Astrocyte of the cerebellum (primary cell): ENCODE measurements at regions not wholly inside any gene's neighbourhood (a gene's known extent, or its start where the extent isn't known, plus 50 kb on each side); places are given as distances from the start of the nearest gene placed in this dataset.

Source experiments
- DNase-seq: peaks from one replicate; pipeline ENCODE4 v3.0.0-alpha.2; 2011; ENCODE audit warnings: low read depth
- H3K4me3 ChIP-seq: 2 replicates; pipeline ENCODE4 v1.5.1; 2011; ENCODE audit warnings: mild to moderate bottlenecking, low read depth, low read length, moderate library complexity
- in situ Hi-C: cut with HindIII; loops from 2 replicates; pipeline ENCODE4 v1.10.0; 2017; ENCODE audit warnings: low sequenced_read_pairs
- TF ChIP-seq, protein P1 (sequence below): IDR thresholded peaks from 2 replicates; pipeline ENCODE4 v1.5.1; 2012; ENCODE audit warnings: low read length, low read depth, moderate library complexity, mild to moderate bottlenecking; ENCODE audit errors: missing control alignments

DNA sequence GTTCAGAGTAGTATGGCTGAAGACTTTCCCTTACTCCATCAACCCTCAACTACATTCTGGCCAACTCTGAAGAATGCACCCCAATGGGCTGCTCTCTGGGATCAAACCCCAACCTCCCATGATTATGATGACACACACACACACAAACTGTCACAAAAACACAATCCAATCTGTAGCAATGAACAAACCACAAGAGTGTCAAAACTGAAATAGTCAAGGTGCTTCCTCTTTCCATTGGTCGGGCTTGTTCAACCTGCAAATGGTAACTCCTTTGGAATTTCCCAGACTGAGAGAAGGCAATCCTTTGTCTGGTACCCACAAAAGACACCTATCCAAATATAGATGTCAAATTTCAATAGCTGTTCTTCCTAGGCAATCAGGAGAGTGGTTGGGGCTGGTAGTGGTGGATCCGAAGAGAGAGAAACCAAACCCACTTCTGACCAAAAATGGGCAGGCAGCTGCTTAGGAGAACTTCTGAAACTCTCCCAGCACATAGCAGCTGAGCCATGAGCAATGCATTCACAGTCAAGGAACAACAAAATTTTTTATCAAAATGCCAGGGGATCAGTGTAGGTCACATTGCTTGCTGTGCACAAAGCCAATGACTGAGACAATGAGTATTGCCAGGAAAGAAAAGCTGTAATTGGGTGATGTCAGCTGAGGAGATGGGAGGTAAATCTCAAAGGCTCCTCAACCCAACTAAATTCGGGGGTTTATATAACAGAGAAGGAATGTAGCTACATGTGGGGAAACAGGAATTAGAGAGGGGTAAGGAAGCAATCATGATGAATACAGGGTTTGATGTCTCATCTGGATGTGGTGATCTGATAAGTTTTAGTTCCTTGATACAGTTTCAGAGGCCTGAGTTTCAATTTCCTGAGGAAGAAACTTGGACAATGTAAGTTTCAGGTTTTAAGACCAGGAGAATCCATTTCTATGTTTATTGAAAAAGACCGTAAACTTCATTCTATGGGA, 191.4 kb downstream of the KITLG start:
- TF ChIP-seq, protein P1, sequence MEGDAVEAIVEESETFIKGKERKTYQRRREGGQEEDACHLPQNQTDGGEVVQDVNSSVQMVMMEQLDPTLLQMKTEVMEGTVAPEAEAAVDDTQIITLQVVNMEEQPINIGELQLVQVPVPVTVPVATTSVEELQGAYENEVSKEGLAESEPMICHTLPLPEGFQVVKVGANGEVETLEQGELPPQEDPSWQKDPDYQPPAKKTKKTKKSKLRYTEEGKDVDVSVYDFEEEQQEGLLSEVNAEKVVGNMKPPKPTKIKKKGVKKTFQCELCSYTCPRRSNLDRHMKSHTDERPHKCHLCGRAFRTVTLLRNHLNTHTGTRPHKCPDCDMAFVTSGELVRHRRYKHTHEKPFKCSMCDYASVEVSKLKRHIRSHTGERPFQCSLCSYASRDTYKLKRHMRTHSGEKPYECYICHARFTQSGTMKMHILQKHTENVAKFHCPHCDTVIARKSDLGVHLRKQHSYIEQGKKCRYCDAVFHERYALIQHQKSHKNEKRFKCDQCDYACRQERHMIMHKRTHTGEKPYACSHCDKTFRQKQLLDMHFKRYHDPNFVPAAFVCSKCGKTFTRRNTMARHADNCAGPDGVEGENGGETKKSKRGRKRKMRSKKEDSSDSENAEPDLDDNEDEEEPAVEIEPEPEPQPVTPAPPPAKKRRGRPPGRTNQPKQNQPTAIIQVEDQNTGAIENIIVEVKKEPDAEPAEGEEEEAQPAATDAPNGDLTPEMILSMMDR, result no peak
- in situ Hi-C loops, result no loop called here
- no peak overlapping the region for H3K4me3 ChIP-seq
- DNase-seq, result no peak

- no peak overlapping the region for H3K4me3 ChIP-seq
- DNase-seq, result no peak
- TF ChIP-seq, protein P1, result no peak
- in situ Hi-C loops, result no loop called here
These were observed 189.5 kb downstream of the KITLG start for GRCh38 chr12:88390811-88391210.

GRCh38 chr12:88391556-88391955, 188.7 kb downstream of the KITLG start:
- in situ Hi-C loops, result no loop called here
- TF ChIP-seq, protein P1, result no peak
- no peak overlapping the region for H3K4me3 ChIP-seq
- peak; percentile 77 for DNase-seq

DNA sequence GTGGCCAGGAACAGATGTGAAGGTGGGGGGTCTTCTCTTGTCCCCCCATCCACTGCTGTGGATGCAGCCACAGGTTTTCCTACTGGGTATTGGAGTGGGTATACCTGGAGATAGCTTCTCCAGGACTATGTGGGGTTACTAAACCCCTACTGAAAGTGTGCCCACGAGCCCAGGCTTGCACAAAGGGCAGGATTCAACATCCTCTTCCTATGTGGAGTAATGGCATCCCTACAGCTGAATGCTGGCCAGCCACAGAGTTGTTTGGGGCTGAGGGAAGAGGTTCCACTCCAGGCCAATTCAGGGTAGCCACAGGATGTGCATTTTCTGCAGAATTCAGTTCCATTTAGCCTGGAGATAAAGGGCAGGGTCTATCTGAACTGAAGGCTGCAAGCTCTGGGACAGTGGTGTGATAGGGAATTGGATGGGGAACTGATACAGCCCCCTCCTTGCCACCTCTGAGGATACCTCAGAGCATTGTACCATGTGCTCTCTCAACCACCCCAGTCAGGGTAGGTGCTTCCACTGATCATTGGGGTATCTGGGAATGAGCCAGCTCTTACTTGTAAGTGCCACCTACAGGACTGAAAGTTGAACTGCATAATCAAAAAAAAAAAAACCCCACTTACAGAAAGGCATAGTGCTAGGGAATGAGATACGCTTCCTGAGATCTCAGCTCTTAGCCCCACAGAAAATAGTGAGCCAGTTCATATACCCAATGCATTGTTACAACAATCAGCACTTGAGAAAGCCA, 187.1 kb downstream of the KITLG start:
- TF ChIP-seq, protein P1, result peak; percentile 33
- no peak for DNase-seq

GRCh38 chr12:88398031-88398430, 182.2 kb downstream of the KITLG start:
- TF ChIP-seq, protein P1, result no peak
- no peak overlapping the region for H3K4me3 ChIP-seq
- in situ Hi-C loops, result no loop called here
- DNase-seq, result no peak

More for the DNA sequence above, 187.1 kb downstream of the KITLG start:
- in situ Hi-C loops, result no loop called here
- H3K4me3 ChIP-seq, result no peak overlapping the region

DNA sequence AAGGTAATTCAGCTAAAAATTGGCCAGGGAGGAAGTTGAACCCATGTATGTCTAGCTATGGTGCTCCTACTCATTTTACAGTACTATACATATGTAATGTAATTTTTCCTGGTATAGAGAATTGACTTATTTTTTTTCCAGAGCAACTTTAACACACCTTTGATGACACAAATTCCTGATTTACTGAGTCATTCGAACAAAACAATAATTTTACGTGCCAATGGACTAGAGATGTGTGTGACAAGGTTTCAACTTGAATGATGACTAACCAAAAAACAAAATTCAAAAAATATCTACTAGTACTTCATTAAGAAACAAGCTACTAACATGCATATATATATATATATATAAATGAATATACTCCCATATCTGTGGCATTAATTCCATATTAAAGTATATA, 180.5 kb downstream of the KITLG start:
- TF ChIP-seq, protein P1, result no peak
- no peak for DNase-seq
- in situ Hi-C loops, result no loop called here
- H3K4me3 ChIP-seq, result no peak overlapping the region
